ENCODE measurements at regions not wholly inside any gene's neighbourhood (a gene's known extent, or its start where the extent isn't known, plus 50 kb on each side); places are given as distances from the start of the nearest gene placed in this dataset.

- no peak overlapping the region for H2AFZ ChIP-seq (ENCODE audit: low read length)
- no peak overlapping the region for H3K4me3 ChIP-seq (ENCODE audit: low read length)
- no peaks in the 10 kb centered on the region for H3K9me3 ChIP-seq (replicated peaks; ENCODE audit: insufficient read depth, low read length)
- TF ChIP-seq EZH2 (optimal IDR thresholded peaks at IDR 0.05; ENCODE audit: low read depth, low read length): no peak
- no peak for TF ChIP-seq EZH2phosphoT487 (IDR thresholded peaks at IDR 0.05; ENCODE audit: low read length)
- no peak for TF ChIP-seq CTCF (IDR thresholded peaks at IDR 0.05; ENCODE audit: low read length)
- H3K9ac ChIP-seq (ENCODE audit: low read length): no peak overlapping the region
- H3K4me2 ChIP-seq (ENCODE audit: low read depth, low read length): no peak overlapping the region
- H3K36me3 ChIP-seq (replicated peaks; ENCODE audit: insufficient read depth, low read length): no peaks in the 10 kb centered on the region
- H3K4me1 ChIP-seq (ENCODE audit: low read length): peaks cover 20% of the 10 kb centered on the region; the same call in 1 of the 2 replicates
- no peak for DNase-seq
- peaks cover 6% of the 10 kb centered on the region; the same call in 1 of the 2 replicates for H3F3A ChIP-seq (ENCODE audit: insufficient read depth, low read length)
- H4K20me1 ChIP-seq (ENCODE audit: insufficient read depth, low read length): no peaks in the 10 kb centered on the region
- no peaks in the 10 kb centered on the region for H3K9me2 ChIP-seq (replicated peaks; ENCODE audit: insufficient read depth, low read length)
- H3K79me2 ChIP-seq (ENCODE audit: low read length): no peaks in the 10 kb centered on the region
- no peak overlapping the region for H3K27ac ChIP-seq (ENCODE audit: low read length)
- H3K27me3 ChIP-seq (replicated peaks; ENCODE audit: insufficient read depth, low read length): no peaks in the 10 kb centered on the region
These were observed 211.0 kb upstream of the SIX2 start for GRCh38 chr2:45220227-45220626.

DNA sequence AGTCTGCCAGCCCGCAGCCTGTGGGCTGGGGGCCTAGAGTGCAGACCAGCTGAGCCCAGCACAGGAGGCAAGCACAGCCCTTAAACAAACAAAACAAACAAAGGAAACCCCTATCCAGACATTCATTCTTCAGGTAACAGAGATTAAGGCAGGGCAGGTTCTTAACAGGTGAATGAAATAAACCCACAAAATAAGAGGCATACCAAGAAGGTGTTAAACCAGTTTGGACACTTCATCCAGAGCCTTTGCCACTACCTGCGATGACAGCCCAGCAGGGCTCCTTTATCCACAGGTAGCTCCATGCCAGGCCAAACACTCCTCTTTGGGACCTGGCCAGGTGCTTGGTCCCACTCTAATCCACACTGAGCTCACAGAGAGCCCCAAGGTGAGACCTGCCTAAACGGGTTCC is 209.7 kb upstream of the SIX2 start:
- DNase-seq: no peak
- H3K27ac ChIP-seq (ENCODE audit: low read length): no peak overlapping the region
- TF ChIP-seq EZH2 (optimal IDR thresholded peaks at IDR 0.05; ENCODE audit: low read depth, low read length) (no peak), CTCF (IDR thresholded peaks at IDR 0.05; ENCODE audit: low read length) (no peak), EZH2phosphoT487 (IDR thresholded peaks at IDR 0.05; ENCODE audit: low read length) (no peak)

DNA sequence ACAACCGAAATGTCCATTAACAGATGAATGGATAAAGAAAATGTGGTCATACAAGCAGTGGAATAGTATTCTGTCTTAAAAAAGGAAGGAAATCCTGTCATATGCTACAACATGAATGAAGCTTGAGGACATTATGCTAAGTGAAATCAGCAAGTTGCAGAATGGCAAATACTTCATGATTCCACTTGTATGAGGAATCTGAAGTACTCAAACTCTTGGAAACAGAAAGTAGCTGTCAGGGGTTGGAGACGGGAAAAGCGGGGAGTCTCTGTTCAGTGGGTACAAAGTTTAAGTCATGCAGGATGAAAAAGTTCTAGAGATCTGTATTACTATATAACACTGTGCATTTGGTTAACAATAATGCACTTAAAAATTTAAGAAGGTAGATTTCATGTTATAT is 209.0 kb upstream of the SIX2 start:
- no peaks in the 10 kb centered on the region for H3F3A ChIP-seq (ENCODE audit: insufficient read depth, low read length)
- H3K9me2 ChIP-seq (replicated peaks; ENCODE audit: insufficient read depth, low read length): no peaks in the 10 kb centered on the region
- H3K9ac ChIP-seq (ENCODE audit: low read length): no peak overlapping the region
- no peaks in the 10 kb centered on the region for H3K9me3 ChIP-seq (replicated peaks; ENCODE audit: insufficient read depth, low read length)
- H3K36me3 ChIP-seq (replicated peaks; ENCODE audit: insufficient read depth, low read length): no peaks in the 10 kb centered on the region
- no peak overlapping the region for H3K4me2 ChIP-seq (ENCODE audit: low read depth, low read length)
- no peak overlapping the region for H3K4me3 ChIP-seq (ENCODE audit: low read length)
- H3K27ac ChIP-seq (ENCODE audit: low read length): no peak overlapping the region
- no peak for TF ChIP-seq EZH2phosphoT487 (IDR thresholded peaks at IDR 0.05; ENCODE audit: low read length)
- TF ChIP-seq EZH2 (optimal IDR thresholded peaks at IDR 0.05; ENCODE audit: low read depth, low read length): no peak
- TF ChIP-seq CTCF (IDR thresholded peaks at IDR 0.05; ENCODE audit: low read length): no peak
- no peaks in the 10 kb centered on the region for H3K27me3 ChIP-seq (replicated peaks; ENCODE audit: insufficient read depth, low read length)
- H3K4me1 ChIP-seq (ENCODE audit: low read length): 0 out of 2 replicates have a peak, but pooled peaks cover 9% of the 10 kb centered on the region
- no peak overlapping the region for H2AFZ ChIP-seq (ENCODE audit: low read length)
- no peaks in the 10 kb centered on the region for H4K20me1 ChIP-seq (ENCODE audit: insufficient read depth, low read length)
- H3K79me2 ChIP-seq (ENCODE audit: low read length): no peaks in the 10 kb centered on the region
- no peak for DNase-seq

More for the DNA sequence above, 209.7 kb upstream of the SIX2 start:
- Histone ChIP-seq H3K36me3 (replicated peaks; ENCODE audit: insufficient read depth, low read length) (no peaks in the 10 kb centered on the region), H3K4me1 (ENCODE audit: low read length) (peaks cover 16% of the 10 kb centered on the region; the same call in 1 of the 2 replicates), H3K27me3 (replicated peaks; ENCODE audit: insufficient read depth, low read length) (no peaks in the 10 kb centered on the region), H3K4me3 (ENCODE audit: low read length) (no peak overlapping the region), H2AFZ (ENCODE audit: low read length) (no peak overlapping the region), H3K9ac (ENCODE audit: low read length) (no peak overlapping the region), H3K79me2 (ENCODE audit: low read length) (no peaks in the 10 kb centered on the region), H3K4me2 (ENCODE audit: low read depth, low read length) (no peak overlapping the region), H3F3A (ENCODE audit: insufficient read depth, low read length) (peaks cover 4% of the 10 kb centered on the region; the same call in 1 of the 2 replicates), H3K9me3 (replicated peaks; ENCODE audit: insufficient read depth, low read length) (no peaks in the 10 kb centered on the region), H4K20me1 (ENCODE audit: insufficient read depth, low read length) (no peaks in the 10 kb centered on the region), H3K9me2 (replicated peaks; ENCODE audit: insufficient read depth, low read length) (no peaks in the 10 kb centered on the region)
